Naive thymus-derived CD4-positive, alpha-beta T cell (primary cell): ENCODE measurements at regions not wholly inside any gene's neighbourhood (a gene's known extent, or its start where the extent isn't known, plus 50 kb on each side); places are given as distances from the start of the nearest gene placed in this dataset.

ENCODE experiments used
- ATAC-seq: fragments of 150-1000 bp; cut with Tn5 transposase; 2 replicates; pipeline ENCODE4 v1.10.0; 2021; ENCODE audit warnings: mild to moderate bottlenecking, moderate library complexity
- CTCF ChIA-PET: fragments of 350-600 bp; sonication (Branson Sonifier 250); formaldehyde crosslinking; loops from one replicate; lab custom pipeline; 2021; ENCODE audit warnings: antibody characterized with exemption; lab: Charles Lee
- POLR2A ChIA-PET: fragments of 350-600 bp; sonication (Branson Sonifier 250); formaldehyde crosslinking; loops from one replicate; lab custom pipeline; 2021; ENCODE audit warnings: antibody characterized with exemption, inconsistent platforms; lab: Charles Lee
- DNase-seq, 9 donors: peaks; one replicate each; pipeline versions ENCODE4 v3.0.0 to v3.0.0-alpha.2; 2020 to 2022; ENCODE audit warnings: mixed read lengths in 1 of 9
- H3K27ac ChIP-seq: one replicate; pipeline ENCODE4 v1.7.0; 2013; ENCODE audit warnings: mild to moderate bottlenecking, low read depth, low read length, moderate library complexity
- H3K27me3 ChIP-seq, 2 donors: one replicate each; pipeline ENCODE4 v1.7.0; 2013; ENCODE audit warnings: low read length in 2 of 2, mild to moderate bottlenecking in 2 of 2, moderate library complexity in 2 of 2; ENCODE audit not compliant: control insufficient read depth in 2 of 2, insufficient read depth in 2 of 2
- H3K36me3 ChIP-seq, 3 experiments: 1 replicate in 2 of 3; 2 replicates in 1 of 3; pipeline ENCODE4 v1.7.0; 2013; ENCODE audit warnings: low read length in 3 of 3, mild to moderate bottlenecking in 3 of 3, moderate library complexity in 1 of 3; ENCODE audit not compliant: insufficient read depth in 3 of 3, control insufficient read depth in 2 of 3
- H3K4me1 ChIP-seq, 2 donors: one replicate each; pipeline ENCODE4 v1.7.0; 2013; ENCODE audit warnings: low read length in 2 of 2, mild to moderate bottlenecking in 2 of 2, moderate library complexity in 1 of 2; ENCODE audit not compliant: control insufficient read depth in 2 of 2, insufficient read depth in 2 of 2
- H3K4me3 ChIP-seq: 2 replicates; pipeline ENCODE4 v1.7.0; 2013; ENCODE audit warnings: mild to moderate bottlenecking, low read length
- H3K9me3 ChIP-seq, 3 experiments: 1 replicate in 2 of 3; 2 replicates in 1 of 3; pipeline ENCODE4 v1.7.0; 2013; ENCODE audit warnings: low read length in 3 of 3; ENCODE audit not compliant: control insufficient read depth in 2 of 3
- H3K27ac Mint-ChIP-seq, 9 donors: one replicate each; pipeline ENCODE4 v1.8.0; 2020 to 2022; ENCODE audit warnings: mixed read lengths in 9 of 9, mild to moderate bottlenecking in 8 of 9, moderate library complexity in 5 of 9, inconsistent platforms in 2 of 9
- H3K27me3 Mint-ChIP-seq, 5 donors: one replicate each; pipeline ENCODE4 v1.8.0; 2021 to 2022; ENCODE audit warnings: mixed read lengths in 5 of 5, mild to moderate bottlenecking in 1 of 5
- H3K36me3 Mint-ChIP-seq, 5 donors: one replicate each; pipeline ENCODE4 v1.8.0; 2020 to 2022; ENCODE audit warnings: mixed read lengths in 5 of 5, mild to moderate bottlenecking in 3 of 5, inconsistent platforms in 1 of 5
- H3K4me1 Mint-ChIP-seq, 7 donors: one replicate each; pipeline ENCODE4 v1.8.0; 2020 to 2022; ENCODE audit warnings: mixed read lengths in 7 of 7, mild to moderate bottlenecking in 3 of 7, inconsistent platforms in 1 of 7
- H3K4me3 Mint-ChIP-seq, 10 donors: one replicate each; pipeline ENCODE4 v1.8.0; 2020 to 2022; ENCODE audit warnings: mild to moderate bottlenecking in 10 of 10, mixed read lengths in 10 of 10, moderate library complexity in 6 of 10, inconsistent platforms in 2 of 10
- H3K9me3 Mint-ChIP-seq, 11 donors: one replicate each; pipeline ENCODE4 v1.8.0; 2020 to 2022; ENCODE audit warnings: mixed read lengths in 11 of 11, mild to moderate bottlenecking in 4 of 11, inconsistent platforms in 1 of 11, moderate library complexity in 1 of 11
- intact Hi-C, 2 donors: fragments of 100-400 bp; cut with micrococcal nuclease; formaldehyde crosslinking; loops; one replicate each; pipeline ENCODE4 v1.15.1; 2023

DNA sequence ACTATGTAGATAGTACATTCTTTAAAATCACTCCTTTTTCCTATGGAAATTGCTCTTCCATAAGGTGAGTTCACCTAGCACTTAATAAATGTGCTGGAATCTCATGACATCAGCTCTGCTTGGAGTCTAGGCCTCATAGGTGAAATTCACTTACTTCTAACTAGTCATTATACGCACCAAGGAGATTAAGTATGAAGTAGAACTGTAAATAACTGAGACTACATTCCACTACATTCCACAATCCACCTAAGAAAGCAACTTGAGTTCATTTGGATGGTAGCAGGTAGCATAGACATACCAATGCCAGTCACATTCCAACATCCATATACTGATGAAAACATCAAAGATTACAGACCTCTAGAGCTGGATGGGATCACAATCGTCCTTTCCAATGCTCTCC lies 64.3 kb downstream of the NIBAN1 start:
- DNase-seq (no peak), ATAC-seq (no peak)
- Histone ChIP-seq H3K27me3 (no peaks in the 10 kb centered on the region), H3K9me3 (no peaks in the 10 kb centered on the region), H3K36me3 (no peaks in the 10 kb centered on the region), H3K27ac (no peak overlapping the region), H3K4me3 (no peak overlapping the region), H3K4me1 (peaks cover 0 to 6% of the 10 kb centered on the region in 2 donors)
- Mint-ChIP-seq H3K4me3 (no peak overlapping the region), H3K27ac (no peak overlapping the region), H3K9me3 (no peaks in the 10 kb centered on the region), H3K36me3 (peaks cover 0 to 3% (median 0%) of the 10 kb centered on the region in 5 donors), H3K27me3 (peaks cover 0 to 4% (median 0%) of the 10 kb centered on the region in 5 donors), H3K4me1 (peaks cover 0 to 3% (median 0%) of the 10 kb centered on the region in 7 donors)
- POLR2A ChIA-PET = no interaction called here
- CTCF ChIA-PET = interaction anchor here (0.6 kb wide), 1 partner anchor 9 kb away, joined by 3 read pairs; no protein-coding TSS in a partner anchor
- intact Hi-C loops = no loop called here

- H3K4me3 ChIP-seq = no peak overlapping the region
- H3K9me3 ChIP-seq = no peaks in the 10 kb centered on the region
- Mint-ChIP-seq H3K27ac (no peak overlapping the region), H3K27me3 (peaks cover 0 to 6% (median 4%) of the 10 kb centered on the region in 5 donors), H3K9me3 (no peaks in the 10 kb centered on the region), H3K36me3 (peaks cover 0 to 5% (median 0%) of the 10 kb centered on the region in 5 donors), H3K4me1 (peaks cover 0 to 5% (median 0%) of the 10 kb centered on the region in 7 donors), H3K4me3 (no peak overlapping the region)
- no peaks in the 10 kb centered on the region for H3K36me3 ChIP-seq
- intact Hi-C loops = no loop called here
- no peak for DNase-seq
- ATAC-seq = no peak
- peaks cover 0 to 6% of the 10 kb centered on the region in 2 donors for H3K4me1 ChIP-seq
- no peak overlapping the region for H3K27ac ChIP-seq
- H3K27me3 ChIP-seq = no peaks in the 10 kb centered on the region
- CTCF ChIA-PET = no interaction called here
- POLR2A ChIA-PET = no interaction called here
These were observed 65.3 kb downstream of the NIBAN1 start for GRCh38 chr1:184909019-184909418.

- Histone ChIP-seq H3K4me1 (peaks cover 0 to 6% of the 10 kb centered on the region in 2 donors), H3K36me3 (no peaks in the 10 kb centered on the region), H3K27me3 (no peaks in the 10 kb centered on the region), H3K4me3 (no peak overlapping the region), H3K27ac (no peak overlapping the region), H3K9me3 (no peaks in the 10 kb centered on the region)
- no peak overlapping the region for H3K4me3 Mint-ChIP-seq
- ChIA-PET CTCF (no interaction called here), POLR2A (no interaction called here)
- peaks cover 0 to 9% (median 4%) of the 10 kb centered on the region in 5 donors for H3K27me3 Mint-ChIP-seq
- ATAC-seq (no peak), DNase-seq (no peak)
- H3K9me3 Mint-ChIP-seq = no peaks in the 10 kb centered on the region
- intact Hi-C loops = no loop called here
- peaks cover 0 to 5% (median 0%) of the 10 kb centered on the region in 5 donors for H3K36me3 Mint-ChIP-seq
- peaks cover 0 to 5% (median 0%) of the 10 kb centered on the region in 7 donors for H3K4me1 Mint-ChIP-seq
- H3K27ac Mint-ChIP-seq = no peak overlapping the region
These were observed 65.8 kb downstream of the NIBAN1 start for GRCh38 chr1:184908506-184908905.

GRCh38 chr1:184907500-184907899 lies 66.8 kb downstream of the NIBAN1 start:
- ChIA-PET CTCF (no interaction called here), POLR2A (no interaction called here)
- Mint-ChIP-seq H3K4me1 (peaks cover 0 to 5% (median 0%) of the 10 kb centered on the region in 7 donors), H3K4me3 (no peak overlapping the region), H3K36me3 (peaks cover 0 to 8% (median 0%) of the 10 kb centered on the region in 5 donors), H3K27me3 (peaks cover 0 to 12% (median 4%) of the 10 kb centered on the region in 5 donors), H3K27ac (no peak overlapping the region), H3K9me3 (no peaks in the 10 kb centered on the region)
- Histone ChIP-seq H3K27me3 (no peaks in the 10 kb centered on the region), H3K4me1 (peaks cover 0 to 6% of the 10 kb centered on the region in 2 donors), H3K4me3 (no peak overlapping the region), H3K36me3 (no peaks in the 10 kb centered on the region), H3K27ac (no peak overlapping the region), H3K9me3 (no peaks in the 10 kb centered on the region)
- ATAC-seq (no peak), DNase-seq (no peak)
- intact Hi-C loops = no loop called here

DNA sequence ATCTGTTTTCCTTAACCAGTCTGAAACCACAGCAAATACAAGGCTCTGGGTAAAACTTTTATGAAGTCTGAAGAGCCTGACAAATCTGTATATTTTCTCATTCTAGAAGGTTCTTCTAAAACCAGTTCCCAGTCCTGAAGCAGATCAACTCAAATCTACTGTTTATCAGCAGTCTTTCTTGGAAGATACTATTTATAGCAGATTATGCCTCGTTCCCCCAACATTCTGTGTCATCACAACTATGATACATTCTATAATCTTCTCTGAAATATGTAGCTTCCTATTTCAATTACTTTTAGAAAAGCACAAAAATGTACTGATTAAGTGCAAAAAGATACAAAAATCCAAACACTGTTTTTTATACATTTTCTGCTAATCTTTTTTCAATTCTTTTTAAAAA lies 67.5 kb downstream of the NIBAN1 start:
- Histone ChIP-seq H3K27me3 (no peaks in the 10 kb centered on the region), H3K36me3 (no peaks in the 10 kb centered on the region), H3K4me1 (peaks cover 0 to 6% of the 10 kb centered on the region in 2 donors), H3K27ac (no peak overlapping the region), H3K4me3 (no peak overlapping the region), H3K9me3 (no peaks in the 10 kb centered on the region)
- Mint-ChIP-seq H3K27me3 (peaks cover 0 to 12% (median 4%) of the 10 kb centered on the region in 5 donors), H3K4me3 (no peak overlapping the region), H3K36me3 (peaks cover 0 to 8% (median 0%) of the 10 kb centered on the region in 5 donors), H3K4me1 (peaks cover 0 to 5% (median 0%) of the 10 kb centered on the region in 7 donors), H3K27ac (no peak overlapping the region), H3K9me3 (no peaks in the 10 kb centered on the region)
- DNase-seq (no peak), ATAC-seq (no peak)
- CTCF ChIA-PET = no interaction called here
- intact Hi-C loops = no loop called here
- POLR2A ChIA-PET = no interaction called here

DNA sequence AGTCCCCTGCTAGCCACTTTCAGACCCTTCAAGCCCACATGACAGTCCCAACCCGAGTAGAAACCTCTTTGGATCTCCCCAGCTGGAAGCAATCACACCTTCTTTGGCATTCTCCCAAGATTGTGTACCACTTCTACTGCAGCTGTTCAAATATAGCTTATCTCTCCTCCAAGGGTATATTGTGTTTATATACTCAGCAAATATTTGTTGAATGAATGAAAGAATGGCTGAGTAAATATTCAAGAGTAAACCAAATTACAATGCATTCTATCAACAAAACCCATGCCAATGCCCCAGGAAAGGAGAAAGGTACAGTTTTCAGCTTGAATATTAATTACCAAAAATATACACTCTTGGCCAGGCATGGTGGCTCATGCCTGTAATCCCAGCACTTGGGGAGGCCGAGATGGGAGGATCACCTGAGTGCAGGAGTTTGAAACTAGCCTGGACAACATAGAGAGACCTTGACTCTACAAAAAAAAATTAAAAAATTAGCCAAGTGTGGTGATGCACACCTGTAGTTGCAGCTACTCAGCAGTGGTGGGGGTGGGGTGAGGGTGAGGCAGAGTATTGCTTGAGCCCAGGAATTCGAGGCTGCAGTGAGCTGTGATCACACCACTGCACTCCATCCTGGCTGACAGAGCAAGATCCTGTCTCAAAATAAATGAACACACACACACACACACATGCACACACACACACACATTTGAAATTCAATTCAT lies 68.5 kb downstream of the NIBAN1 start:
- no peak overlapping the region for H3K27ac Mint-ChIP-seq
- Histone ChIP-seq H3K4me3 (no peak overlapping the region), H3K27ac (no peak overlapping the region), H3K9me3 (no peaks in the 10 kb centered on the region), H3K27me3 (no peaks in the 10 kb centered on the region), H3K36me3 (no peaks in the 10 kb centered on the region), H3K4me1 (peaks cover 0 to 6% of the 10 kb centered on the region in 2 donors)
- ChIA-PET CTCF (no interaction called here), POLR2A (no interaction called here)
- H3K27me3 Mint-ChIP-seq = peaks cover 0 to 12% (median 4%) of the 10 kb centered on the region in 5 donors
- no peak overlapping the region for H3K4me3 Mint-ChIP-seq
- no peak for DNase-seq
- intact Hi-C loops = no loop called here
- no peak for ATAC-seq
- H3K36me3 Mint-ChIP-seq = peaks cover 0 to 8% (median 0%) of the 10 kb centered on the region in 5 donors
- peaks cover 0 to 5% (median 0%) of the 10 kb centered on the region in 7 donors for H3K4me1 Mint-ChIP-seq
- H3K9me3 Mint-ChIP-seq = no peaks in the 10 kb centered on the region
